Panc1 (cell line): ENCODE measurements at regions not wholly inside any gene's neighbourhood (a gene's known extent, or its start where the extent isn't known, plus 50 kb on each side); places are given as distances from the start of the nearest gene placed in this dataset.

ENCODE experiments used
- ATAC-seq: fragments of 200-7000 bp; cut with Tn5 transposase; 2 replicates; pipeline ENCODE4 v1.9.1; 2020; ENCODE audit warnings: mild to moderate bottlenecking, moderate library complexity
- BruUV-seq: library from RNA; stranded (reverse); fragments of 400-500 nt; replicated peaks from 2 replicates; lab custom pipeline; 2021; lab: Mats Ljungman, UMichigan
- CTCF ChIA-PET: fragments of 300-600 bp; sonication (Branson Sonifier 250); formaldehyde crosslinking; loops from one replicate; lab custom pipeline; 2022; ENCODE audit warnings: antibody characterized with exemption; lab: Charles Lee
- POLR2A ChIA-PET: fragments of 300-600 bp; sonication (Branson Sonifier 250); formaldehyde crosslinking; loops from one replicate; lab custom pipeline; 2022; ENCODE audit warnings: antibody characterized with exemption; lab: Charles Lee
- DNase-seq: peaks from one replicate; pipeline ENCODE4 v3.0.0-alpha.2; 2010; ENCODE audit warnings: low read depth, low spot score
- H3K27ac ChIP-seq: 2 replicates; pipeline ENCODE4 v1.5.1; 2011; ENCODE audit warnings: mild to moderate bottlenecking, low read length, inconsistent platforms
- H3K27me3 ChIP-seq: fragments of 200-500 bp; sonication (Bioruptor generic); 2 replicates; pipeline ENCODE4 v1.6.0; 2014; ENCODE audit warnings: low read length, inconsistent platforms; ENCODE audit not compliant: control insufficient read depth, insufficient read depth
- H3K36me3 ChIP-seq: fragments of 200-500 bp; sonication (Bioruptor generic); 2 replicates; pipeline ENCODE4 v1.5.1; 2014; ENCODE audit warnings: inconsistent platforms, mild to moderate bottlenecking, low read length, moderate library complexity; ENCODE audit not compliant: control insufficient read depth, insufficient read depth
- H3K4me1 ChIP-seq: 2 replicates; pipeline ENCODE4 v1.5.1; 2011; ENCODE audit warnings: inconsistent platforms, mild to moderate bottlenecking, low read length, moderate library complexity; ENCODE audit not compliant: control insufficient read depth, insufficient read depth
- H3K4me3 ChIP-seq, 2 experiments: 2 replicates each; pipeline ENCODE4 v1.5.1; 2011 to 2012; ENCODE audit warnings: low read depth in 2 of 2, low read length in 2 of 2, mild to moderate bottlenecking in 2 of 2, inconsistent platforms in 1 of 2, moderate library complexity in 1 of 2
- H3K9me3 ChIP-seq: fragments of 200-500 bp; sonication (Bioruptor generic); 2 replicates; pipeline ENCODE4 v1.5.1; 2014; ENCODE audit warnings: low read depth, mild to moderate bottlenecking, inconsistent platforms, low read length, moderate library complexity; ENCODE audit not compliant: control insufficient read depth, insufficient read depth
- POLR2AphosphoS5 ChIP-seq: IDR thresholded peaks from 2 replicates; pipeline ENCODE4 v1.6.1; 2012; ENCODE audit warnings: mild to moderate bottlenecking, low read depth, low read length, moderate library complexity
- SIN3A ChIP-seq: IDR thresholded peaks from 2 replicates; pipeline ENCODE4 v1.6.1; 2012; ENCODE audit warnings: low read depth, mild to moderate bottlenecking, low read length, moderate library complexity, borderline replicate concordance; ENCODE audit not compliant: insufficient read depth
- TCF7L2 ChIP-seq: IDR thresholded peaks from 2 replicates; pipeline ENCODE4 v1.6.1; 2011; ENCODE audit warnings: mild to moderate bottlenecking, low read depth, low read length, inconsistent platforms
- in situ Hi-C: cut with HindIII; loops from 2 replicates; pipeline ENCODE4 v1.10.0; 2016; ENCODE audit warnings: low sequenced_read_pairs, low pct_unique_long_range_greater_than_20kb
- intact Hi-C: fragments of 100-400 bp; cut with micrococcal nuclease; formaldehyde crosslinking; loops from one replicate; pipeline ENCODE4 v1.10.0; 2022; ENCODE audit not compliant: unreplicated experiment
- TF ChIP-seq, protein P1 (sequence below), 2 experiments: IDR thresholded peaks; 2 replicates each; pipeline ENCODE4 v1.6.1; 2011 to 2012; ENCODE audit warnings: low read depth in 2 of 2, control low read depth in 1 of 2, low read length in 1 of 2, mild to moderate bottlenecking in 1 of 2, moderate library complexity in 1 of 2; ENCODE audit not compliant: insufficient read depth in 1 of 2
- TF ChIP-seq, protein P2 (sequence below): fragments of 450-650 bp; IDR thresholded peaks from 2 replicates; pipeline ENCODE4 v1.5.1; 2017; ENCODE audit warnings: mild to moderate bottlenecking

DNA sequence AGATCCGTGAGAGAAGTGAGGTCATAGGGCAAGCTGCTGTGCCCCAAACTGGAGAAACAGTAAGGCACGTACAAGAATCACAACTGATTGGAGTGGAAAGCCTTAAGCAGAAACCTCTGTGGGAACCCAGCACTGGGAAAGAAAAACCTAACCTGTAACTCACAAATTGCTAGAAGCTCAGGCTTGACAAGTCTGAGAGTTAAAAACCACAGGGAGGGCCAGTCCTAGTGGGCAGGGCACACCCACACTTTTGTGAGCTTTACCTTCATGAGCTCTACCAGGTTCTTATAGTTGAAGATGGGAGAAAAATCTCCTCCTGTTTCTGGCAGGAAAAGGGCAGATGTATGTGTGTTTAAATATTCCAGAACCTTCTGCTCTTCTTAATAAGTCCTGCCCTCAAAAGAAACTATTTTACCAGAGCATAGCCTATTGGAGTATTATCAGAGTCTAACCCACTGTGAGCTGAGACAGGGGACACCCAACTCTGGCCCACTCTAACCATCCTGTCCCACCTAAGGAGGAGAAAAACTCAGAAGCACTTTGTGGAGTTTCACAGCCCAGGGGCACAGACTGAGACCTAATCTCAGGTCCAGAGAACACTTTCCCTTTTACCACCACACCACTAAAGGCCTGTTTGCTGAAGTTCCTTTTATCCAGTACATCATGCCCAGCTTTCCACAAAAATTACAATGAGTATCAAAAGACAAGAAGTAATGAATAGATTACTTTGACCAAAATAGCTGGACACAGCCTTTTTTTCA is 1265.7 kb upstream of the CHAC2 start:
- H3K27me3 ChIP-seq: no peaks in the 10 kb centered on the region
- in situ Hi-C loops (no loop called here), intact Hi-C loops (no loop called here)
- H3K27ac ChIP-seq: no peak overlapping the region
- CTCF ChIA-PET: interaction anchor here (0.6 to 0.7 kb wide), 2 partner anchors 24 to 882 kb away, joined by 3 to 5 read pairs; no protein-coding TSS in a partner anchor
- DNase-seq: no peak
- ATAC-seq: no peak
- POLR2A ChIA-PET: interaction anchor here (0.6 kb wide), 1 partner anchor 104 kb away, joined by 4 read pairs; no protein-coding TSS in a partner anchor
- TF ChIP-seq, protein P1, sequence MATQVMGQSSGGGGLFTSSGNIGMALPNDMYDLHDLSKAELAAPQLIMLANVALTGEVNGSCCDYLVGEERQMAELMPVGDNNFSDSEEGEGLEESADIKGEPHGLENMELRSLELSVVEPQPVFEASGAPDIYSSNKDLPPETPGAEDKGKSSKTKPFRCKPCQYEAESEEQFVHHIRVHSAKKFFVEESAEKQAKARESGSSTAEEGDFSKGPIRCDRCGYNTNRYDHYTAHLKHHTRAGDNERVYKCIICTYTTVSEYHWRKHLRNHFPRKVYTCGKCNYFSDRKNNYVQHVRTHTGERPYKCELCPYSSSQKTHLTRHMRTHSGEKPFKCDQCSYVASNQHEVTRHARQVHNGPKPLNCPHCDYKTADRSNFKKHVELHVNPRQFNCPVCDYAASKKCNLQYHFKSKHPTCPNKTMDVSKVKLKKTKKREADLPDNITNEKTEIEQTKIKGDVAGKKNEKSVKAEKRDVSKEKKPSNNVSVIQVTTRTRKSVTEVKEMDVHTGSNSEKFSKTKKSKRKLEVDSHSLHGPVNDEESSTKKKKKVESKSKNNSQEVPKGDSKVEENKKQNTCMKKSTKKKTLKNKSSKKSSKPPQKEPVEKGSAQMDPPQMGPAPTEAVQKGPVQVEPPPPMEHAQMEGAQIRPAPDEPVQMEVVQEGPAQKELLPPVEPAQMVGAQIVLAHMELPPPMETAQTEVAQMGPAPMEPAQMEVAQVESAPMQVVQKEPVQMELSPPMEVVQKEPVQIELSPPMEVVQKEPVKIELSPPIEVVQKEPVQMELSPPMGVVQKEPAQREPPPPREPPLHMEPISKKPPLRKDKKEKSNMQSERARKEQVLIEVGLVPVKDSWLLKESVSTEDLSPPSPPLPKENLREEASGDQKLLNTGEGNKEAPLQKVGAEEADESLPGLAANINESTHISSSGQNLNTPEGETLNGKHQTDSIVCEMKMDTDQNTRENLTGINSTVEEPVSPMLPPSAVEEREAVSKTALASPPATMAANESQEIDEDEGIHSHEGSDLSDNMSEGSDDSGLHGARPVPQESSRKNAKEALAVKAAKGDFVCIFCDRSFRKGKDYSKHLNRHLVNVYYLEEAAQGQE (IDR thresholded peaks at IDR 0.05; ENCODE audit: insufficient read depth in 1 of 2, low read depth in 2 of 2, low read length in 1 of 2): no peak
- TF ChIP-seq, protein P2, sequence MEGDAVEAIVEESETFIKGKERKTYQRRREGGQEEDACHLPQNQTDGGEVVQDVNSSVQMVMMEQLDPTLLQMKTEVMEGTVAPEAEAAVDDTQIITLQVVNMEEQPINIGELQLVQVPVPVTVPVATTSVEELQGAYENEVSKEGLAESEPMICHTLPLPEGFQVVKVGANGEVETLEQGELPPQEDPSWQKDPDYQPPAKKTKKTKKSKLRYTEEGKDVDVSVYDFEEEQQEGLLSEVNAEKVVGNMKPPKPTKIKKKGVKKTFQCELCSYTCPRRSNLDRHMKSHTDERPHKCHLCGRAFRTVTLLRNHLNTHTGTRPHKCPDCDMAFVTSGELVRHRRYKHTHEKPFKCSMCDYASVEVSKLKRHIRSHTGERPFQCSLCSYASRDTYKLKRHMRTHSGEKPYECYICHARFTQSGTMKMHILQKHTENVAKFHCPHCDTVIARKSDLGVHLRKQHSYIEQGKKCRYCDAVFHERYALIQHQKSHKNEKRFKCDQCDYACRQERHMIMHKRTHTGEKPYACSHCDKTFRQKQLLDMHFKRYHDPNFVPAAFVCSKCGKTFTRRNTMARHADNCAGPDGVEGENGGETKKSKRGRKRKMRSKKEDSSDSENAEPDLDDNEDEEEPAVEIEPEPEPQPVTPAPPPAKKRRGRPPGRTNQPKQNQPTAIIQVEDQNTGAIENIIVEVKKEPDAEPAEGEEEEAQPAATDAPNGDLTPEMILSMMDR: no peak
- TF ChIP-seq POLR2AphosphoS5: no peak
- no peak for TF ChIP-seq SIN3A
- no peak for TF ChIP-seq TCF7L2
- no peak overlapping the region for H3K4me3 ChIP-seq
- H3K9me3 ChIP-seq: no peaks in the 10 kb centered on the region
- no TSS peak for BruUV-seq
- no peaks in the 10 kb centered on the region for H3K36me3 ChIP-seq
- no peaks in the 10 kb centered on the region for H3K4me1 ChIP-seq

DNA sequence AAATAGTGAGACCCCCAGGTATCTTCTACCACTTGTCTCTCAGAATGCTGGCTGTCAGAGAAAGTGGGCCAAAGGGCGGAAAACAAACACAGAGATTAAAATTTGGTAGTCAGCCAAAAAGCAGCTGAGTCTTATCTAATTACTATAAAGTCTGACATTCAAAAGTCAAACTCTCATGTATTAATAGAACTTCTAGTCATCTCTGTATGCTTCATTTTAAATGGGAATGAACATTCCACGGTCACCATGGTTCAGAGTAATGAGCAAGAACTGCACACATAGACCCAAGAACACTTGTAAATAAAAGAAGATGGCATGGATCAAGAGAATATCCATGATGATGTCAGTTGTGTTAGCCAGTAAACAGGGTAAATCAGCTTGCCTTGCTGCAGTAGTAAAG is 1267.0 kb upstream of the CHAC2 start:
- H3K36me3 ChIP-seq: no peaks in the 10 kb centered on the region
- no peaks in the 10 kb centered on the region for H3K27me3 ChIP-seq
- no peak for TF ChIP-seq SIN3A
- TF ChIP-seq, protein P1 (IDR thresholded peaks at IDR 0.05; ENCODE audit: insufficient read depth in 1 of 2, low read depth in 2 of 2, low read length in 1 of 2): no peak
- no peak for TF ChIP-seq TCF7L2
- TF ChIP-seq POLR2AphosphoS5: no peak
- TF ChIP-seq, protein P2: no peak
- no TSS peak for BruUV-seq
- H3K9me3 ChIP-seq: no peaks in the 10 kb centered on the region
- no peaks in the 10 kb centered on the region for H3K4me1 ChIP-seq
- CTCF ChIA-PET: no interaction called here
- in situ Hi-C loops (no loop called here), intact Hi-C loops (no loop called here)
- DNase-seq (no peak), ATAC-seq (no peak)
- no peak overlapping the region for H3K4me3 ChIP-seq
- no peak overlapping the region for H3K27ac ChIP-seq
- POLR2A ChIA-PET: no interaction called here
